HG02870 (cell line): ENCODE measurements at regions not wholly inside any gene's neighbourhood (a gene's known extent, or its start where the extent isn't known, plus 50 kb on each side); places are given as distances from the start of the nearest gene placed in this dataset.

Experiments used
- ATAC-seq: cut with Tn5 transposase; IDR thresholded peaks from one replicate; pipeline ENCODE4 v1.9.1; 2021; ENCODE audit warnings: mild to moderate bottlenecking, moderate library complexity; ENCODE audit not compliant: unreplicated experiment

- ATAC-seq: no peak
Measured at GRCh38 chr2:186433777-186434432, 52.2 kb upstream of the ZC3H15 start.
